Uterus (tissue), 3 donors: ENCODE measurements at regions not wholly inside any gene's neighbourhood (a gene's known extent, or its start where the extent isn't known, plus 50 kb on each side); places are given as distances from the start of the nearest gene placed in this dataset.

ENCODE experiments used
- DNase-seq, 2 donors: peaks; one replicate each; pipeline ENCODE4 v3.0.0-alpha.2; 2019 to 2020
- H3K27ac ChIP-seq, 2 donors: fragments of 200-600 bp; sonication (generic); 1 replicate in 1 of 2; 2 replicates in 1 of 2; pipeline ENCODE4 v1.5.1; 2016 to 2018
- H3K27me3 ChIP-seq, 2 donors: fragments of 200-600 bp; sonication (generic); one replicate each; pipeline ENCODE4 v1.5.1; 2018 to 2019; ENCODE audit warnings: control low read depth in 1 of 2
- H3K36me3 ChIP-seq, 2 donors: fragments of 200-600 bp; sonication (generic); one replicate each; pipeline ENCODE4 v1.5.1; 2019; ENCODE audit warnings: control low read depth in 1 of 2
- H3K4me1 ChIP-seq, 2 donors: fragments of 200-600 bp; sonication (generic); one replicate each; pipeline ENCODE4 v1.5.1; 2018 to 2019; ENCODE audit warnings: control low read depth in 1 of 2
- H3K4me3 ChIP-seq, 2 donors: fragments of 200-600 bp; sonication (generic); 1 replicate in 1 of 2; 2 replicates in 1 of 2; pipeline ENCODE4 v1.5.1; 2018 to 2019; ENCODE audit warnings: mild to moderate bottlenecking in 1 of 2
- H3K9me3 ChIP-seq, 2 donors: fragments of 200-600 bp; sonication (generic); one replicate each; pipeline ENCODE4 v1.5.1; 2019; ENCODE audit warnings: control low read depth in 1 of 2
- POLR2A ChIP-seq, 2 donors: fragments of 450-650 bp; IDR thresholded peaks; one replicate each; pipeline ENCODE4 v1.6.1; 2016; ENCODE audit warnings: antibody characterized with exemption in 2 of 2, mild to moderate bottlenecking in 1 of 2, moderate library complexity in 1 of 2
- intact Hi-C: fragments of 100-400 bp; cut with DNase I; formaldehyde crosslinking; loops from one replicate; pipeline ENCODE4 v1.15.1; 2023; ENCODE audit warnings: low total_unique reads
- TF ChIP-seq, protein P1 (sequence below), 4 experiments: fragments of 200-600 bp in 2 of 4; fragments of 450-650 bp in 2 of 4; sonication (generic) in 2 of 4; IDR thresholded peaks; one replicate each; pipeline ENCODE4 v1.5.1; 2016 to 2019; ENCODE audit warnings: antibody characterized with exemption in 4 of 4, mild to moderate bottlenecking in 2 of 4, moderate library complexity in 1 of 4
- donor health status: DM: yes; HTN: yes; CAD: no.

DNA sequence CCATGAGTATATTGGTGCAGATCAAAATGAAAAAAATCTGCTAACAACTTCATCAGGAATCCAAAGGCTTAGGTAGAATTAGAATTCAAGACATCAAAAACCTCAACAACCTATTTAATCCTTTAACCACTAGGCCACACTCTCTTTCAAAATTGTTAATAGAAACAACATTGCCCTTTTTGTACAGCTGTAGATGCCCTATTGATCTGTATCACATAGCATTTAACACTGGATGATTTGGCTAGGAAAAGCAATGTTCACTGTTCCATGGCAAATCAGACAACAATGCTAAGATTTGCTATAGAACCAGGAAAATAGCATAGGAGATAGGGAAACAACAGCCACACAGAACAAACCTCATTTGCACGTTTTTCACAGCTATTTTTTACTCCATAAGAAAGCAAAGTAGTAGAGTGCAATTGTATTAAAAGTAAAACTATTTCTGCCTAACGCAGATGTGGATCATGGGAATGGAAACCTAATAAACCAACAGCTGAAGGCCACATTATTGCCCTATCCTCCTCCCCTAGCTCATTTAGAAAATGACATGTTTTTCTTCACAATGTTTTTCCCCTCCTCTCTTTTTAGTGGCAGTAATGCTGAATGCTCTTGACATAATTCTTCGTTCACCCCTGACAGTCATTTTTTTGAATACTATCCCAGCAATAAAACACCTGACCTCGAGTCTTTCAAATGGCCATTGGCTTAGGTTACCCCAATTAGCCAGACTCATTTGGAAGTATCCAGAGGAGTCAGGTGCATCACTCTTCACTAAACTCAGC is 373.0 kb upstream of the CCNH start:
- H3K4me1 ChIP-seq, result no peaks in the 10 kb centered on the region
- H3K36me3 ChIP-seq, result no peaks in the 10 kb centered on the region
- intact Hi-C loops, result no loop called here
- H3K4me3 ChIP-seq, result no peak overlapping the region
- DNase-seq, result no peak
- TF ChIP-seq POLR2A (IDR thresholded peaks at IDR 0.05), result no peak
- TF ChIP-seq, protein P1, sequence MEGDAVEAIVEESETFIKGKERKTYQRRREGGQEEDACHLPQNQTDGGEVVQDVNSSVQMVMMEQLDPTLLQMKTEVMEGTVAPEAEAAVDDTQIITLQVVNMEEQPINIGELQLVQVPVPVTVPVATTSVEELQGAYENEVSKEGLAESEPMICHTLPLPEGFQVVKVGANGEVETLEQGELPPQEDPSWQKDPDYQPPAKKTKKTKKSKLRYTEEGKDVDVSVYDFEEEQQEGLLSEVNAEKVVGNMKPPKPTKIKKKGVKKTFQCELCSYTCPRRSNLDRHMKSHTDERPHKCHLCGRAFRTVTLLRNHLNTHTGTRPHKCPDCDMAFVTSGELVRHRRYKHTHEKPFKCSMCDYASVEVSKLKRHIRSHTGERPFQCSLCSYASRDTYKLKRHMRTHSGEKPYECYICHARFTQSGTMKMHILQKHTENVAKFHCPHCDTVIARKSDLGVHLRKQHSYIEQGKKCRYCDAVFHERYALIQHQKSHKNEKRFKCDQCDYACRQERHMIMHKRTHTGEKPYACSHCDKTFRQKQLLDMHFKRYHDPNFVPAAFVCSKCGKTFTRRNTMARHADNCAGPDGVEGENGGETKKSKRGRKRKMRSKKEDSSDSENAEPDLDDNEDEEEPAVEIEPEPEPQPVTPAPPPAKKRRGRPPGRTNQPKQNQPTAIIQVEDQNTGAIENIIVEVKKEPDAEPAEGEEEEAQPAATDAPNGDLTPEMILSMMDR (IDR thresholded peaks at IDR 0.05), result no peak
- H3K27me3 ChIP-seq, result peaks cover 0 to 43% of the 10 kb centered on the region in 2 donors
- no peak overlapping the region for H3K27ac ChIP-seq
- H3K9me3 ChIP-seq, result no peaks in the 10 kb centered on the region

DNA sequence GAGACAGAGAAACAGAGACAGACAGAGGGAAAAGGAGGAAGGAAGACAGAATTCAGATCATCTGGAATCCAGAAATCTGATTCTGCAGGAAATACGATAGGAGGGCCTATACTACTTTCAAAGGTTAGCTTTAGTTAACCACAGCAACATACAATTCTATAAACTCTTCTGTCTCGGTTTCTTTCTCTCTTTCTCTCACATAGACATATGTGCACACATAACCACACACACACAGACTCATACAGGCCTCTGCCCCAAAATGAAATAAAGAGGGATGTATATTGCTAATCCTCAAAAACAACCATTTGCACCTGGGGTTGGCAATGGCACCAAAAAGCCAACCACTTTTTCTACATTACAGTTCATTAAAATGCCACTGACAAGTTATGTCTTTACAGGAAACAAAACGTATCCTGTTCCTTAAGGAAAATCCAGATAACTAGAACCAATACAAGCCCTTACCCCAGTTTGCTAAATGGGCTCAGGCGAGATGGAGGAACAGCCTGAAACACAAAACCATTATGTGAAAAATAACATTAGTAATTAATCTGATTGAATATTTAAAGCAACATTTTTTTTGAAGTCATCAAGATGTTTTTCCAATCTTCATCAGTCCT is 372.3 kb upstream of the CCNH start:
- intact Hi-C loops, result loop anchor here (5.0 kb wide), 1 partner anchor 907 kb away; no protein-coding TSS in a partner anchor
- DNase-seq, result no peak
- H3K27me3 ChIP-seq, result peaks cover 0 to 43% of the 10 kb centered on the region in 2 donors
- TF ChIP-seq, protein P1 (IDR thresholded peaks at IDR 0.05), result no peak
- no peak for TF ChIP-seq POLR2A (IDR thresholded peaks at IDR 0.05)
- no peaks in the 10 kb centered on the region for H3K9me3 ChIP-seq
- H3K27ac ChIP-seq, result no peak overlapping the region
- no peaks in the 10 kb centered on the region for H3K4me1 ChIP-seq
- H3K36me3 ChIP-seq, result no peaks in the 10 kb centered on the region
- no peak overlapping the region for H3K4me3 ChIP-seq

DNA sequence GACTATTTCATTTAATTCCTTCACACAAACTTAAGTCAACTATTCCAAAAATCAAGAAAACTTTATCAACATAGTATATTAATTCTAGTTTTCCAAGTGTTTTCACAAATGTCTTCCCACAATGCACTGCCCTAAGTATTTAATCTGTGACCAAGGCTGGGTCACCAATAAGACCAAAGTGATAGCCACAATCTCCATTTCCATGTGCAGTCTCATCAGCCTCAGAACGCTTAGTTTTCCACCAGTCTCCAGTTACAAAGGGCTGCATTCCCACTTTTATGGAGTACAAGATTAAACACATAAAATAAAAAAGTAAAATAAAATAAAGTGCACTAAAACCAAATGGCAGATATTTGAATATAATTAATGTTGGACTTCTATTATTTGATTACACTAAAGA is 371.6 kb upstream of the CCNH start:
- no peak for TF ChIP-seq POLR2A (IDR thresholded peaks at IDR 0.05)
- TF ChIP-seq, protein P1 (IDR thresholded peaks at IDR 0.05), result no peak
- H3K4me1 ChIP-seq, result no peaks in the 10 kb centered on the region
- intact Hi-C loops, result loop anchor here (5.0 kb wide), 1 partner anchor 908 kb away; no protein-coding TSS in a partner anchor
- H3K4me3 ChIP-seq, result no peak overlapping the region
- no peak for DNase-seq
- peaks cover 0 to 38% of the 10 kb centered on the region in 2 donors for H3K27me3 ChIP-seq
- no peak overlapping the region for H3K27ac ChIP-seq
- no peaks in the 10 kb centered on the region for H3K9me3 ChIP-seq
- H3K36me3 ChIP-seq, result no peaks in the 10 kb centered on the region

DNA sequence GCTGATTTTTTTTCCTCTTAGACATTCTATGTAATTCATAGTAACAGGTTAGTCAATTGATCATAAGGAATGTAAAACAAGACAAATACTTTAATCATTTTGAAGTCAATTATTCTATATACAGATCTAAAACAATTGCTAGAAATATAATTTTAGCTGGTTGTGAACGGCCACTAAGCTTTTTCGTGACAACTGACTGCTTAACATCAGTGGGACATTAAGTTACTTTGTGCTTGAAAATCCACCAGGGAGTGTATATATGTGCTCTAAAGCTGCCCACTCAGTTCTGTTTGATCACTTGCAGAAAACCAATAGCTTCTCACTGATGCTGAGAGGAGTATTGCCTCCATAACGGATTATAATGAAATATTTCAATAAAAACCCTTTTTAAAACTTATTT is 370.2 kb upstream of the CCNH start:
- Histone ChIP-seq H3K4me1 (no peaks in the 10 kb centered on the region), H3K36me3 (no peaks in the 10 kb centered on the region), H3K9me3 (no peaks in the 10 kb centered on the region), H3K4me3 (no peak overlapping the region), H3K27ac (no peak overlapping the region), H3K27me3 (peaks cover 0 to 24% of the 10 kb centered on the region in 2 donors)
- intact Hi-C loops, result loop anchor here (5.0 kb wide), 1 partner anchor 909 kb away; no protein-coding TSS in a partner anchor
- no peak for DNase-seq
- TF ChIP-seq POLR2A (IDR thresholded peaks at IDR 0.05), result no peak
- TF ChIP-seq, protein P1 (IDR thresholded peaks at IDR 0.05), result no peak

DNA sequence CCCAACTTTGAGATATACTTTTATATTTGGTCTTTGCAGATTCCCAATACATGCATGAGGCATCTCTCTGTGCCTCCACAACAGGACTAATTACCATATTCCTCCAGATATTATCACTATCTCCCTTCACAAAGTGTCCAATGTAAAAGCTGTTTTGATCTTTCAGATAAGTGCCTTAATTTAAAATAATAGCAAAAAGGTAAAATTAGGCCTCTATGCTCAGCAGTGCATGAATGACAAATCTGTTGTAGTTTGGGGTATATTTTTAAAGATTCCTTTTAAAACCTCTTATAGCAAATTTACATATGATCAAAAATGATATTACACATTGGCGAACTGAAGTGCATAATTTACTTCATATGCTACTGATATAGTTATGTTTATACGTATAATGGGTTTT is 369.2 kb upstream of the CCNH start:
- intact Hi-C loops, result loop anchor here (5.0 kb wide), 1 partner anchor 910 kb away; no protein-coding TSS in a partner anchor

More for the DNA sequence above, 369.2 kb upstream of the CCNH start:
- no peaks in the 10 kb centered on the region for H3K9me3 ChIP-seq
- TF ChIP-seq, protein P1 (IDR thresholded peaks at IDR 0.05), result no peak
- DNase-seq, result no peak
- H3K36me3 ChIP-seq, result no peaks in the 10 kb centered on the region
- H3K27ac ChIP-seq, result no peak overlapping the region
- H3K4me3 ChIP-seq, result no peak overlapping the region
- no peaks in the 10 kb centered on the region for H3K4me1 ChIP-seq
- peaks cover 0 to 23% of the 10 kb centered on the region in 2 donors for H3K27me3 ChIP-seq
